MM.1S (cell line): ENCODE measurements at regions not wholly inside any gene's neighbourhood (a gene's known extent, or its start where the extent isn't known, plus 50 kb on each side); places are given as distances from the start of the nearest gene placed in this dataset.

Experiments used
- CTCF ChIP-seq: fragments of 300-600 bp; sonication (generic); IDR thresholded peaks from 2 replicates; pipeline ENCODE4 v1.5.1; 2016; ENCODE audit warnings: antibody characterized with exemption, low read length, mixed read lengths
- EZH2 ChIP-seq: fragments of 300-600 bp; sonication (generic); optimal IDR thresholded peaks from 2 replicates; pipeline ENCODE3; 2017; ENCODE audit warnings: low read depth, mild to moderate bottlenecking, antibody characterized with exemption, low read length, mixed read lengths
- EZH2phosphoT487 ChIP-seq: fragments of 300-600 bp; sonication (generic); IDR thresholded peaks from 2 replicates; pipeline ENCODE4 v1.6.1; 2018; ENCODE audit warnings: antibody characterized with exemption, low read length

- TF ChIP-seq CTCF (no peak), EZH2 (no peak), EZH2phosphoT487 (no peak)
Measured at GRCh38 chr2:120990451-120990871, 254.8 kb downstream of the GLI2 start.
